PC-9 (cell line): ENCODE measurements at regions not wholly inside any gene's neighbourhood (a gene's known extent, or its start where the extent isn't known, plus 50 kb on each side); places are given as distances from the start of the nearest gene placed in this dataset.

Experiments
- CTCF ChIP-seq: fragments of 200-600 bp; sonication (generic); conservative IDR thresholded peaks from 2 replicates; pipeline ENCODE4 v1.6.1; 2017; ENCODE audit warnings: mixed run types, antibody characterized with exemption, mild to moderate bottlenecking, moderate library complexity
- EZH2 ChIP-seq: fragments of 200-600 bp; sonication (generic); IDR thresholded peaks from 2 replicates; pipeline ENCODE4 v1.8.0; 2017; ENCODE audit warnings: antibody characterized with exemption, low read depth

DNA sequence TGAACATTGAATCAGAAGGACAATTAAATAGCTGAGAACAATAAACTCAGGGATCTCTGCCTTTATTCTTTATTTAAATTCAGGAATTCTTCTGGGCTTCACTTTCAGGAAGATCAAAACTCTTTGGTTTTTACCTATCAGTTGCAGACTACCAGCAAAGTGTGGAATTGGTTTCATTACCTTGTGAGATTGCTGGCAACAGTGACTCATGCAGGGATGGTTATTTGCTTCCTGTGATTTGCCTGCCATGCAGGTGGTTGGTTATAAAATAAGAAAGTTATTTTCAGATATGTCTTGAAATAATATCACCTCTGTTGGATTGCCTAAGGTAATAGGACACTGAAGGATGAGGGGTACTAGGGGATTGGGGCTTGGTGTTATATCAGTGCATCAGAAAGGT lies 204.6 kb downstream of the PTBP2 start:
- TF ChIP-seq CTCF = no peak
- TF ChIP-seq EZH2 = no peak
